A549 (cell line): ENCODE measurements at regions not wholly inside any gene's neighbourhood (a gene's known extent, or its start where the extent isn't known, plus 50 kb on each side); places are given as distances from the start of the nearest gene placed in this dataset.

Source experiments
- ATAC-seq, 2 experiments: fragments of 200-7000 bp in 1 of 2; fragments of >200 bp in 1 of 2; cut with Nextera tagmentation in 1 of 2; cut with Tn5 transposase in 1 of 2; 3 replicates each; pipeline versions ENCODE4 v1.8.0 to v1.9.1; 2018 to 2020; ENCODE audit warnings: mild to moderate bottlenecking in 1 of 2, moderate library complexity in 1 of 2
- CTCF ChIA-PET: fragments of 300-600 bp; sonication (Branson Sonifier 250); formaldehyde crosslinking; extraction: SDS; loops from one replicate; lab custom pipeline; 2021; ENCODE audit warnings: antibody characterized with exemption, inconsistent platforms; lab: Yijun Ruan, JAX
- POLR2A ChIA-PET: fragments of 350-600 bp; formaldehyde crosslinking; extraction: SDS; loops from one replicate; lab custom pipeline; 2021; ENCODE audit warnings: antibody characterized with exemption, inconsistent platforms; lab: Yijun Ruan, JAX
- DNase-seq, 2 experiments: peaks; one replicate each; pipeline versions ENCODE4 v3.0.0 to v3.0.0-alpha.2; 2011 to 2016; ENCODE audit warnings: low read depth in 1 of 2, low spot score in 1 of 2
- FAIRE-seq: peaks from 2 replicates; lab custom pipeline; 2011; peaks lifted over from hg19 to GRCh38; lab: Jason Lieb, UNC
- H3K27ac ChIP-seq, 2 experiments: fragments of >200 bp; sonication (Bioruptor Twin); formaldehyde crosslinking; 3 replicates each; pipeline ENCODE4 v1.5.1; 2016 to 2017
- H3K4me1 ChIP-seq: fragments of >200 bp; sonication (Bioruptor Twin); formaldehyde crosslinking; 3 replicates; pipeline ENCODE4 v1.6.1; 2016
- H3K4me2 ChIP-seq: fragments of >200 bp; sonication (Bioruptor Twin); formaldehyde crosslinking; 3 replicates; pipeline ENCODE4 v1.6.1; 2016
- H3K4me3 ChIP-seq: fragments of >200 bp; sonication (Bioruptor Twin); formaldehyde crosslinking; 3 replicates; pipeline ENCODE4 v1.5.1; 2016
- H3K9me3 ChIP-seq: fragments of >200 bp; sonication (Bioruptor Twin); formaldehyde crosslinking; 3 replicates; pipeline ENCODE4 v1.6.1; 2016
- BHLHE40 ChIP-seq: IDR thresholded peaks from 2 replicates; pipeline ENCODE4 v1.6.1; 2012; ENCODE audit warnings: low read depth, low read length, inconsistent platforms
- CEBPB ChIP-seq, 2 experiments: fragments of >200 bp in 1 of 2; sonication (Bioruptor Twin) in 1 of 2; formaldehyde crosslinking in 1 of 2; IDR thresholded peaks; 2 replicates each; pipeline ENCODE4 v1.6.1; 2012 to 2016
- CHD2 ChIP-seq: fragments of 150-350 bp; IDR thresholded peaks from 2 replicates; pipeline ENCODE4 v1.6.1; 2014; ENCODE audit warnings: low read length; ENCODE audit not compliant: partially characterized antibody
- EHF ChIP-seq: fragments of 250-450 bp; sonication (Bioruptor Pico); IDR thresholded peaks from 2 replicates; pipeline ENCODE4 v1.5.0; 2020; ENCODE audit warnings: mild to moderate bottlenecking
- FOXS1 ChIP-seq: fragments of 250-450 bp; sonication (Bioruptor Pico); IDR thresholded peaks from 2 replicates; pipeline ENCODE4 v1.5.0; 2020; ENCODE audit warnings: mild to moderate bottlenecking, moderate library complexity
- HDAC2 ChIP-seq: fragments of 200-600 bp; sonication (generic); IDR thresholded peaks from 2 replicates; pipeline ENCODE4 v1.6.1; 2016
- HEYL ChIP-seq: fragments of 250-450 bp; sonication (Bioruptor Pico); IDR thresholded peaks from 2 replicates; pipeline ENCODE4 v1.8.0; 2021; ENCODE audit warnings: mild to moderate bottlenecking, moderate library complexity
- HOXB5 ChIP-seq: fragments of 250-450 bp; sonication (Bioruptor Pico); IDR thresholded peaks from 2 replicates; pipeline ENCODE4 v1.5.0; 2020; ENCODE audit warnings: mild to moderate bottlenecking, moderate library complexity
- JUN ChIP-seq, 2 experiments: fragments of >200 bp; sonication (Bioruptor Twin); formaldehyde crosslinking; IDR thresholded peaks; 2 replicates in 1 of 2; 3 replicates in 1 of 2; pipeline ENCODE4 v1.6.1; 2016 to 2017
- KDM1A ChIP-seq: fragments of 200-600 bp; sonication (generic); IDR thresholded peaks from 2 replicates; pipeline ENCODE4 v1.6.1; 2016; ENCODE audit warnings: low read depth, mild to moderate bottlenecking
- MAFK ChIP-seq: fragments of 450-650 bp; IDR thresholded peaks from 2 replicates; pipeline ENCODE4 v1.6.1; 2014; ENCODE audit not compliant: partially characterized antibody
- MAX ChIP-seq: IDR thresholded peaks from 2 replicates; pipeline ENCODE4 v1.6.1; 2012
- MYC ChIP-seq: IDR thresholded peaks from 2 replicates; pipeline ENCODE4 v1.6.1; 2012; ENCODE audit warnings: mild to moderate bottlenecking, inconsistent platforms, low read length, improper control_type of control experiment, borderline replicate concordance
- RARB ChIP-seq: fragments of 250-450 bp; sonication (Bioruptor Pico); IDR thresholded peaks from 2 replicates; pipeline ENCODE4 v1.8.0; 2021; ENCODE audit warnings: mild to moderate bottlenecking, moderate library complexity
- RFX5 ChIP-seq: fragments of 450-650 bp; IDR thresholded peaks from 2 replicates; pipeline ENCODE4 v1.7.1; 2014; ENCODE audit warnings: antibody characterized with exemption, mild to moderate bottlenecking, moderate library complexity
- SMC3 ChIP-seq: fragments of >200 bp; sonication (Bioruptor Twin); formaldehyde crosslinking; IDR thresholded peaks from 3 replicates; pipeline ENCODE4 v1.6.1; 2018; ENCODE audit warnings: inconsistent platforms
- TFCP2L1 ChIP-seq: fragments of 250-450 bp; sonication (Bioruptor Pico); IDR thresholded peaks from 2 replicates; pipeline ENCODE4 v1.5.0; 2021; ENCODE audit warnings: mild to moderate bottlenecking
- ZNF302 ChIP-seq: fragments of 250-450 bp; sonication (Bioruptor Pico); IDR thresholded peaks from 2 replicates; pipeline ENCODE4 v1.9.0; 2021; ENCODE audit warnings: inconsistent platforms, mild to moderate bottlenecking, moderate library complexity
- WGBS: methylation state at CpG from one replicate; pipeline ENCODE4 v1.1.6; 2017; ENCODE audit errors: missing lambda C conversion rate; 5-methylcytosine and 5-hydroxymethylcytosine counted together
- TF ChIP-seq, protein P1 (sequence below): fragments of >200 bp; sonication (Bioruptor Twin); formaldehyde crosslinking; IDR thresholded peaks from 2 replicates; pipeline ENCODE4 v1.6.1; 2016
- TF ChIP-seq, protein P2 (sequence below): fragments of 450-650 bp; IDR thresholded peaks from 2 replicates; pipeline ENCODE4 v1.6.1; 2014; ENCODE audit warnings: antibody characterized with exemption
- TF ChIP-seq, protein P3 (sequence below): fragments of >200 bp; sonication (Bioruptor Twin); formaldehyde crosslinking; IDR thresholded peaks from 3 replicates; pipeline ENCODE4 v1.5.1; 2016

DNA sequence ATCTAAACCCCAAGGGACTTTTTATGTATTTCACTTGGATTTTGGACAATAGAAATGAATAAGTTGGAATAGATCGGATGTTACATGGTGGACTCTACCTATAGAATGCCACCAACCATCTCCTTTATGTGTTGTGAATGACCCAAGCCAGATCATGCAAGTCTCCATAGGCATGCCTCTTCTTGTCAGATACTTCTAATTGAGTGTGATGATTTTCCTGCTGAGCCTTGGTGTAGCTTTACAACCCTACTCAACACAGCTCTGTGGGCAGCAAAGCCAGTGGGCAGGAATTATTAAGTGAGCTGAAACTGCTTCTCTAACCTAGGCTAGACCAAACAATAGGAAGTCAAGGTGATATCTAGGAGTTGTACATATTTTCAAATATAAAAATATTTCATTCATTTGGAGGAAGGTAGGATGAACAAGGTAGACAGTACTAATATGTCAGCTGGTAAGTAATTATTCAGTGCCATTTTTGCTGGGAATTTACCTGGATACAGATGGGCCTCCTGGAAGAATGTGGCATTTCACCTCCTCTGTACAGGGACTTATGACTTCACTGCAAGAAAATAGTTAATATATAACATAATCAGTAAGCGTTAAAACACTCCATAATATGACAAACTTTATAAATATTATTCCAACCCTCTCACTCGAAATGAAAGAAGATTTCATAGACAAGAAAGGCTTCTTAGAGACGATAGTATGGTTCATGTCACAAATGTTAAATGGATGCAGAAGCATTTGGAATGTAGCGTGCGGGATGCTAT is 298.0 kb upstream of the FAT1 start:
- WGBS: 62% methylated on average over 6 of the region's 6 CpGs
- no peak for TF ChIP-seq EHF
- no peak for TF ChIP-seq RARB (CRISPR knock-in tag)
- TF ChIP-seq, protein P1, sequence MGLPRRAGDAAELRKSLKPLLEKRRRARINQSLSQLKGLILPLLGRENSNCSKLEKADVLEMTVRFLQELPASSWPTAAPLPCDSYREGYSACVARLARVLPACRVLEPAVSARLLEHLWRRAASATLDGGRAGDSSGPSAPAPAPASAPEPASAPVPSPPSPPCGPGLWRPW: no peak
- no peak for TF ChIP-seq RFX5
- no peak for TF ChIP-seq HEYL (CRISPR knock-in tag)
- no peak for TF ChIP-seq SMC3
- Histone ChIP-seq H3K4me1 (no peaks in the 10 kb centered on the region), H3K9me3 (no peaks in the 10 kb centered on the region), H3K4me2 (no peak overlapping the region), H3K27ac (no peak overlapping the region), H3K4me3 (no peak overlapping the region)
- DNase-seq (no peak), FAIRE-seq (no peak), ATAC-seq (no peak)
- POLR2A ChIA-PET: no interaction called here
- CTCF ChIA-PET: no interaction called here

GRCh38 chr4:187027272-187027671 is 303.6 kb upstream of the FAT1 start:
- Histone ChIP-seq H3K4me3 (no peak overlapping the region), H3K4me1 (no peaks in the 10 kb centered on the region), H3K4me2 (no peak overlapping the region), H3K27ac (no peak overlapping the region), H3K9me3 (no peaks in the 10 kb centered on the region)
- 65% methylated on average over 6 of the region's 6 CpGs for WGBS
- no peak for TF ChIP-seq CHD2
- no peak for TF ChIP-seq KDM1A
- no peak for TF ChIP-seq HDAC2
- TF ChIP-seq BHLHE40: no peak
- ChIA-PET POLR2A (no interaction called here), CTCF (no interaction called here)
- ATAC-seq: no peak
- no peak for FAIRE-seq
- no peak for DNase-seq

- ChIA-PET CTCF (no interaction called here), POLR2A (no interaction called here)
- WGBS: 83% methylated on average over 7 of the region's 7 CpGs
- no peaks in the 10 kb centered on the region for H3K9me3 ChIP-seq
- H3K4me1 ChIP-seq: no peaks in the 10 kb centered on the region
- DNase-seq: no peak
- no peak overlapping the region for H3K27ac ChIP-seq
- ATAC-seq: no peak
- TF ChIP-seq MYC (no peak), ZNF302 (CRISPR knock-in tag) (no peak), CEBPB (IDR thresholded peaks at IDR 0.05) (no peak), MAFK (no peak), HEYL (CRISPR knock-in tag) (no peak), FOXS1 (no peak), HOXB5 (CRISPR knock-in tag) (no peak), TFCP2L1 (CRISPR knock-in tag) (no peak), MAX (no peak), JUN (IDR thresholded peaks at IDR 0.05) (no peak)
- TF ChIP-seq, protein P2, sequence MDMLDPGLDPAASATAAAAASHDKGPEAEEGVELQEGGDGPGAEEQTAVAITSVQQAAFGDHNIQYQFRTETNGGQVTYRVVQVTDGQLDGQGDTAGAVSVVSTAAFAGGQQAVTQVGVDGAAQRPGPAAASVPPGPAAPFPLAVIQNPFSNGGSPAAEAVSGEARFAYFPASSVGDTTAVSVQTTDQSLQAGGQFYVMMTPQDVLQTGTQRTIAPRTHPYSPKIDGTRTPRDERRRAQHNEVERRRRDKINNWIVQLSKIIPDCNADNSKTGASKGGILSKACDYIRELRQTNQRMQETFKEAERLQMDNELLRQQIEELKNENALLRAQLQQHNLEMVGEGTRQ: no peak
- TF ChIP-seq, protein P1: no peak
- TF ChIP-seq, protein P3, sequence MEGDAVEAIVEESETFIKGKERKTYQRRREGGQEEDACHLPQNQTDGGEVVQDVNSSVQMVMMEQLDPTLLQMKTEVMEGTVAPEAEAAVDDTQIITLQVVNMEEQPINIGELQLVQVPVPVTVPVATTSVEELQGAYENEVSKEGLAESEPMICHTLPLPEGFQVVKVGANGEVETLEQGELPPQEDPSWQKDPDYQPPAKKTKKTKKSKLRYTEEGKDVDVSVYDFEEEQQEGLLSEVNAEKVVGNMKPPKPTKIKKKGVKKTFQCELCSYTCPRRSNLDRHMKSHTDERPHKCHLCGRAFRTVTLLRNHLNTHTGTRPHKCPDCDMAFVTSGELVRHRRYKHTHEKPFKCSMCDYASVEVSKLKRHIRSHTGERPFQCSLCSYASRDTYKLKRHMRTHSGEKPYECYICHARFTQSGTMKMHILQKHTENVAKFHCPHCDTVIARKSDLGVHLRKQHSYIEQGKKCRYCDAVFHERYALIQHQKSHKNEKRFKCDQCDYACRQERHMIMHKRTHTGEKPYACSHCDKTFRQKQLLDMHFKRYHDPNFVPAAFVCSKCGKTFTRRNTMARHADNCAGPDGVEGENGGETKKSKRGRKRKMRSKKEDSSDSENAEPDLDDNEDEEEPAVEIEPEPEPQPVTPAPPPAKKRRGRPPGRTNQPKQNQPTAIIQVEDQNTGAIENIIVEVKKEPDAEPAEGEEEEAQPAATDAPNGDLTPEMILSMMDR: no peak
- H3K4me3 ChIP-seq: no peak overlapping the region
- no peak overlapping the region for H3K4me2 ChIP-seq
- FAIRE-seq: no peak
These were observed 318.6 kb upstream of the FAT1 start for GRCh38 chr4:187042251-187042650.
